Stimulated activated CD4-positive, alpha-beta T cell treated with anti-CD3 and anti-CD28 coated beads, Interleukin-12 subunit alpha, Interleukin-12 subunit beta, amount 100 ng/mL, for 4 hours (primary cell): ENCODE measurements at regions not wholly inside any gene's neighbourhood (a gene's known extent, or its start where the extent isn't known, plus 50 kb on each side); places are given as distances from the start of the nearest gene placed in this dataset.
"Not testable (repeated sequence)": the region's sequence is repeated elsewhere in the genome, so short reads cannot be mapped to it uniquely, and the experiment has no call there.

Experiments used
- DNase-seq: peaks from one replicate; pipeline ENCODE4 v3.0.0-alpha.2; 2020

DNA sequence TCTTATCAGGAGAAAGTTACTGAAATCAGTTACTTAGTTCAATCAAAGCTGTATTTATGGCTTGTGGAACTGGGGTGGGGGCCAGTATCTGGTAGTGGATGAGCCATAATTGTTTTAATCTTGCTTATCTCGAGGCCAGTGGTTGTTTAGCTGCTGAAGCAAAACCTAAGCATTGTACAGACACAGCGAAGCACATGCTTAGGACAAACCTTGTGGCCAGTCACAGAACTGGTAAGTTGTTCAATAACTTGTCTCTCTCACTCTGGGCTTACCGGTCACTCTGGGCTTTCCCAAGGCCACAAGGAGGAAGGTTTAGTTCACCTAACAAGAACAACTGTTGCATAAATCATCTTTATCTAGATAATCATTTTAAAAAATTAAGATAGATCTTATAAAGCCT lies 296.6 kb upstream of the NETO1 start:
- DNase-seq = no peak

DNA sequence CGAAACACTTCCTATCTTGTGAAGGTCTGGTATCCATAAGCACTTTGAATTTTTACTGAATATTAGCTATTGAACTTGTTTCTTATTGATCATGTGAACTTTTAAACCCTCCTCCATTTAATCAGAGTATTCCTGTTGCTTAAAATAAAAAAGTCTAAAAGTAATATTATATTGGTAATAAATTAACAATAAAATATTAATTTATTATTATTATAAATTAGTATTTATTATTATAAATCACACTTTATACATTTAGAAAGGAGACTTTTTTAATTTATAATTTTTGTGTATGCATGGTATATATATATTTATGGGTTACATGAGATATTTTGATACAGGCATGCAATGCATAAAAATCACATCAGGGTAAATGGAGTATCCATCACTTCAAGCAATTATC lies 295.4 kb upstream of the NETO1 start:
- DNase-seq = no peak

DNA sequence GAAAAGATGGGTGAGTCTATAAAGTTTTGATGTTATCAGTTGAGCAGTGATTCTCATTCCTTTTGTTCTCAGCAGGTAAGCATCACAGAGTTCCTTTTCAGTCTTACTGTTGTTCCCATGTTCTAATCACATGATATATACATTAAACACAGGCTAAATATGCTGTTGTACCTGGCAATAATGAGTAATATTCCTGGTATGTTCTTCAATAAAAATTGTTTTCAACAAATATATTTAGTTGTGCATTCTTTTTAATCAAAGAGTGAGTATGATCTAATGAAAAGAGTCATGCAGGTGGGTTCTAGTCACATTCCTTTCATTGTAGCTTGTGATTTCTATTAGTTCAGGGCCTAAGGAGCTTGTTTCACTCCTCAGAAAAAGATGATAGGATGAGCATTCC lies 288.3 kb upstream of the NETO1 start:
- no peak for DNase-seq

GRCh38 chr18:73153271-73153670 lies 285.5 kb upstream of the NETO1 start:
- no peak for DNase-seq

DNA sequence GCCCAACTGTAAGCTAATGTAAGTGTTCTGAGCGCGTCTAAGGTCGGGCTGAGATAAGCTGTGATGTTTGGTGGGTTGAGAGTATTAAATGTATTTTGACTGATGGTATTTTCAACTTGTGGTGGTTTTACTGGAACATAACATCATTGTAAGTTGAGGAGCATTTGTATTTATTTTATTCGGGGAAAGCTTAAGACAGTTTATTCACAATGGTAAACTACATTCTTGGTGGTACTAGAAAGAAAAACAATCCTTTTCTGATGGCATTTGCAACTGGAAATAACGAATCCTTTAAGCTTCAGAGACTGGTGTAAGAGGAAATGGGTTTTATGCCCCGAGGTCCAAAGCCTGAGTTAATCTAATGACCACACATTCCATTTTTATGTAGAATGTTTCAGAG lies 283.3 kb upstream of the NETO1 start:
- DNase-seq = no peak

- no peak for DNase-seq
These were observed 282.4 kb upstream of the NETO1 start for GRCh38 chr18:73150199-73150598.

DNA sequence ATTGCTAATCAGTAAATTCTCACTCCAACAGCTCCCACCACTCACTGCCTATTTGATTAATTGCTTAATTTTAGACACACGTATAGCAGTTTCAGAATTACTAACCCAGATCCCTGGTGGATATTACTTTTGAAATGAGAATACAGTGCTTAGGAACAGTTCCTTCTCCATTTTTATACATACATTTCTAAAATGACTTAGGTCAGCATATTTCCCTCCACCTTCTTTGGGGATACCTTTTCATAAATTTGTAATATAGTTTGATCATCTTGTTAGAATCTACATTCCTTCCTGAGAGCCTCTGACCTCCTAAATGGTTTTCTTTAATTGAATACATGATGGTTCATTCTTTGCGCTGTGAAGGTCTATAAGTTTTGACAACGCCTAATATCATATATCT lies 279.8 kb upstream of the NETO1 start:
- DNase-seq = no peak

DNA sequence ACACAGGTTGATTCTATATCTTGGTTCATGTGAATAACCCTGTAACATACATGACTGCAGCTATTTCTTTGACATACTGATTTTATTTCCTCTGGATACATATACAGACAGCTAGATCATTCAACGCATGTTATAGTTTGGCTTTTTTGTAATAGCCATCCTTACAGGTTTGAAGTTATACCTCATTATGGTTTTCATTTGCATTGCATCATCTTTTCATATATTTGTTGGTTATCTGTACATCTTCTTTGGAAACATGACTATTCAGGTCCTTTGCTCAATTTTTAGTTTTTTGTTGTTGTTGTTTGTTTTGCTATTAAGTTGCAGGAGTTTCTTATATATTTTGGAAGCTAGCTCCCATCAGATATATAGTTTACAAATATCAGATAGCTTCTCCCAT lies 276.2 kb upstream of the NETO1 start:
- DNase-seq = no peak

DNA sequence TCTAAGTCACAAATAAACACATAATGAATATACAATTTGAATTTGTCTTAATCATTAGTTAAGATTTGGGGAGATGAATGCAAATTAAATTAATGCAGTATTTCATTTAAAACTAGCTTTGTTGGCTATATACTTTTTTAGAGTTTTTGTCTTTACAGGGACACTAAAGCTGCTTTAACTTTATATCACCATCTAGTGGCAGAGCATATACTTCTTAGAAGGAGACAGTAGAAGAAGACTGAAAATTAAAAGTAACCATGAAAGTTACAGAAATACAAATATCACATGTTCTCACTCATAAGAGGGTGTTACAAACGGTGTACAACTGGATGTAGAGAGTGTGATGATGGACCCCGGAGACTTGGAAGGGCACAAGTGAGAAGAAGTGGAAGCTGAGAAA lies 268.3 kb upstream of the NETO1 start:
- DNase-seq = no peak

DNA sequence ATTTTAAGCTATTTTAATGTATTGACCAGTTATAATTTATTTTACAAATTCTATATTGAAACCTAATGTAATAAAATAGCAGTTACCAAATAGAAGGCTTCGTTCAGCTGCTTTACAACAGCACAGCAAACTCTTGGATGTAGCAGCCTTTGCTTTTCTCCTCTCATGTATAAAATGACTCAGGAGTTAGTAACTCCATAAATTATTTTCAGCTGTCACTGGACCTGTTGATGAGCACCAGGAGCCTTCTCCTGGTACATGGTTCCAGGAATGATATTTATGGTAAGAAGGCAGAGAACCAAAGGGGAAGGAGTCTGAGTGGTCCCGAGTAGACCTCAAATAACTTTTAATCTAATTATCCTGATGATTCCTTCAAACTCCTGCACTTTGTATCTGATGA lies 256.4 kb upstream of the NETO1 start:
- no peak for DNase-seq

GRCh38 chr18:73121207-73121606 lies 253.4 kb upstream of the NETO1 start:
- DNase-seq = no peak

DNA sequence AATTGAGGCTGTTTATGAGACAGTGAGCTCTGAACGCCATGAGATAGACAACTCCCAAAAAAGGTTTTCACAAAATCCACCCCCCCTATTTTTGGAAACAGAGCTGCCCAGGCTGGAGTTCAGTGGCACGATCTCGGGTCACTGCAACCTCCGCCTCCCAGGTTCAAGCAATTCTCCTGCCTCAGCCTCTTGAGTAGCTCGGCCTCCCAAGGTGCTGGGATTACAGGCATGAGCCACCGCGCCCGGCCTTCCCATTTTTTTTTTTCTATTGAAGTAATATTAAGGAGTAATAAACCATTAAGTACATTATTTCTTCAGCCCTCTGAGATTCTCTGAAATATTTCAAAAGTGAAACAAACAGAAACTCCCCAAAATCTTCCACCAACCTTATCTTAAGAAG lies 252.8 kb upstream of the NETO1 start:
- DNase-seq = no peak

DNA sequence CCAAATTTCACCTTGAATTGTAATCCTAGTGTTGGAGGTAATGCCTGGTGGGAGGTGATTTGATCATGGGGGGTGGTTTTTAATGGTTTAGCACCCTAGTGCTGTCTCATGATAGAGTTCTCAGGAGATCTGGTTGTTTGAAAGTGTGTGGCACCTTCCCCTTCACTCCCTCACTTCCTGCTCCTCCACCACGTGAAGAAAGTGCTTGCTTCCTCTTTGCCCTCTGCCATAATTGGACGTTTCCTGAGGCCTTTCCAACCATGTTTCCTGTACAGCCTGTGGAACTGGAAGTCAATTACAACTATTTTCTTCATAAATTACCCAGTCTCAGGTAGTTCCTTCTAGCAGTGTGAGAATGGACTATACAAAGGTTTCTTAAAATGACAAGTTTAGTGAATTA lies 251.8 kb upstream of the NETO1 start:
- no peak for DNase-seq

DNA sequence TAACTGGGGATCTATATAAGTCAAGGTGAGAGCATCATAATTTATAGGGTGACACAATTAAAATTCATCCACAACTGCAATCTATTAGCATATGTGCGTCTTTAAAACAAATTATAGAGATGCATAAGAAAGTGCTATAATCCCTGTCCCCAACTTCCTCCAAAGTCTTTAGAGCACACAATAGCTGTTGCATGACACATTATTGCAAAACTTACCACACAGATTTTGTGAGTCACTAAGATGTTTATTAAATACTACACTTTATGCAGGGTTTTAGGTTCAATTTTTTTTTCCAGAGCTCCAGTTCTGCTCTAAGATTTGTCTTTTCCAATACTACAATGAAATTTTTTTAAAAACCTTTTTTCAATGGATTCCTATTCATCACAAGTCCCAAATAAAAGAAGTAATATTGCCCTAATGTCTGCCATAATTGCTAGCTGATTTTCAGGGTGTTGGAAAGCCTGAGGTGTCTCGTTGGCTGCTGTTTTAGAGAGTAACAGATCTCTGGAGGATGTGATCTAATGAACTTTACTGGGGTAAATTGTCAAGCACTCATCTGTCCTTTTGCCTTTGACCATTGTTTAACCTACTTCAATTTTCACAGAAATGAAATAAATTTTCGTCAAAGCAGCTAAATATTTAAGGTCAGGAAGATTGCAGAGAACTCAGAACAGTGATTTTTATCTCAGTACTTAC lies 250.5 kb upstream of the NETO1 start:
- no peak for DNase-seq

DNA sequence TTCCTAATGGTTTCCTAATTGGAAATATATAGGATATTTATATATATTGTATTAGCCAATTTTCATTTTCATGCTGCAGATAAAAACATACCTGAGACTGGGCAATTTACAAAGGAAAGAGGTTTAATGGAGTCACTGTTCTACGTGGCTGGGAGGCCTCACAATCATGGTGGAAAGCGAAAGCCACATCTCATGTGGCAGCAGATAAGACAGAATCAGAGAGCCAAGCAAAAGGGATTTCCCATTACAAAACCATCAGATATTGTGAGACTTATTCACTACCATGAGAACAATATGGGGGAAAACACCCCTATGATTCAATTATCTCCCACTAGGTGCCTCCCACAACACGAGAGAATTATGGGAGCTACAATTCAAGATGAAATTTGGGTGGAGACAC lies 242.5 kb upstream of the NETO1 start:
- no peak for DNase-seq

DNA sequence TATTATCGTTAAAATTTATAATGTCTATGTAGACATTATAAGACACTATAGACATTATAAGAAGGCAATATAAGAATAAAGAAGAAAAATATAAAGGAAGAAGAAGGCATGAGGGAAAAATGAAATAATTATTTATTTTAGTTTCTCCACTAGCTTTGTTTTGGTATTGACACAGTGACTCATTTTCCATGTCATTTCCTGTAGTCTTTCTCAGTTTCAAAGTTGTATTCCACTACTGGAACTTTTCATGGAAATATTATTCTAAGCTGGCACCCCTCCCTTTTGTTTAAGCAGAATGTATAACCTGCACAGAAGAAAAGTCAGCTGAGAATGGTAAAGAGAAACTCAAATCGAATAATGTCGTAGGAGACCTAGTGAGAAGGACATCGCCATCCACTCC lies 234.2 kb upstream of the NETO1 start:
- DNase-seq = no peak

DNA sequence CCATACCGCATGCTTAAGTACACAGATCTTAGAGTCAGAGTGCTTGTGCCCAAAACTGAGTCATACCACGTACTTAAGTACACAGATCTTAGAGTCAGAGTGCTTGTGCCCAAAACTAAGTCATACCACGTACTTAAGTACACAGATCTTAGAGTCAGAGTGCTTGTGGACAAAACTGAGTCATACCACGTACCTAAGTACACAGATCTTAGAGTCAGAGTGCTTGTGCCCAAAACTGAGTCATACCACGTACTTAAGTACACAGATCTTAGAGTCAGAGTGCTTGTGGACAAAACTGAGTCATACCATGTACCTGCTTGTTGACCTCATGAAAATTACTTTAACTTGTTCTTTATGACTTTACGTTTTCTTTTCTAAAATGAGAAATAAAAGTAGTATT lies 233.7 kb upstream of the NETO1 start:
- not testable (repeated sequence) for DNase-seq

DNA sequence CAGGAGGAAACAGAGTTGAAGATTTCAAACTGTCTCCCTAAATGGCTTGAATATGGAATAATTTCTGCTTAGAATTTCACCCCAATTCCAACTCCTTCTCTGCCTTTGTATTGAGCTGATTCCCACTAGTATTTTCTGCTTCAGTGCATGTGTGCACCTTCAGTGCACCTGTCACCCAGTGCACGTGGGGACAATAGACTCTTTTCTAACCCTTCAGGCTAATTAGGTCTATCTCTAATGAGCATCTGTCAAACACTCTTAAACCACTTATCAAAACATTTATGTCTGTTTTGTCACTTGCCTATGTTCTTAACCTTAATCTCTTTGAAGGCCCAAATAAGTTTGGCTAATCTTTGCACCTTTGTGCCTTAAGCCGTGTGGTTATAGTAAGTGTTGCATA lies 232.0 kb upstream of the NETO1 start:
- no peak for DNase-seq

GRCh38 chr18:73093687-73094250 lies 226.0 kb upstream of the NETO1 start:
- no peak for DNase-seq

- DNase-seq = no peak
These were observed 220.7 kb upstream of the NETO1 start for GRCh38 chr18:73088445-73088844.

DNA sequence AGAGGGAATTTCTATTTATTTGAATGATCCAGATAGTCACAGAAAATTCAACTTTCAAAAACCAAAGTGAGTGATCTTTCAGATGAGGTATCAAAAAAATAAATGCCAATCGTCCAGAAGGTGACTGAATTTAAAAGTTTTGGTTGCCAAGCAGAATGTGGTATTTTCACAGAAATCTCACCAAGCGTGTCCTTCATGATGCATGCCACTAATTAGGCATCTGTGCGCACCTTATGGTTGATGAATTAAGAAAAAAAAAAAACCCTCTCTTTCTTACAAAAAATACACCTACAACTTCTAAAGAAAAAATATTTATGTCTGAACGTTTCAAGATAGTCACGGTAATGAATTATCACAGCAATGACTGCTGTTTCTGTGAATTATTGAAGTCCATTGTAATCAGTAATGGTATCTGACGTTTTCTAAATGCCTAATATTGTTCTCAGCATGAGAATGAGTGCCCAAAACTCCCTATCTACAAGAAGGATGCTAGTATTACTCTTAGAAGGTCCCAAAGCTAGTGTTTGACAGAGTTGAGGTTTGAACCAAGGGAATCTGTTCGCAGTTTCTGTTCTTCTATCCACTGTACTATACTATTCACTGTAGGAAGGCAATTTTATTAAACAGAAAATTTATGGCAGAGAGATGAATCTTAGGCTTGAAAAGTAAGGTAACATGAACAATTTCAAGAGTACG lies 219.6 kb upstream of the NETO1 start:
- DNase-seq = no peak

DNA sequence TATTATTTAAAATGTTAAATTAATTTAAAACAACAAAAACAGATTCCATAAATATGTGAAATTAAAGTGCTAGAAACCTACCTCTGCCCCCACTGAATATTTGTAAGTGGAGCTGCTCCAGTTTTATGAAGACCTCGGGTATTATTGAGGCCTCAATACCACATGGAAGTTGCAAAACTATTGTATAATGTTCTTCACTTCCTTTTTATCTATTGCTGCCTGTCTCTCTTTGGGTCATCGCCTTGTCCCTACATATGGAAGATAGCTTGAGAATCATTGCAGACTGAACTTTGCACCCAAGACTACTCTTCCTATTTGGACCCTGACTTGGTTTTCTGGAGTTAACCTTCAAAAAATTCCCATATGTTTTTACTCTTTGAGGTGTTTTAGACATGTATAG lies 212.1 kb upstream of the NETO1 start:
- DNase-seq = no peak

- DNase-seq = no peak
These were observed 193.0 kb upstream of the NETO1 start for GRCh38 chr18:73060666-73061288.

DNA sequence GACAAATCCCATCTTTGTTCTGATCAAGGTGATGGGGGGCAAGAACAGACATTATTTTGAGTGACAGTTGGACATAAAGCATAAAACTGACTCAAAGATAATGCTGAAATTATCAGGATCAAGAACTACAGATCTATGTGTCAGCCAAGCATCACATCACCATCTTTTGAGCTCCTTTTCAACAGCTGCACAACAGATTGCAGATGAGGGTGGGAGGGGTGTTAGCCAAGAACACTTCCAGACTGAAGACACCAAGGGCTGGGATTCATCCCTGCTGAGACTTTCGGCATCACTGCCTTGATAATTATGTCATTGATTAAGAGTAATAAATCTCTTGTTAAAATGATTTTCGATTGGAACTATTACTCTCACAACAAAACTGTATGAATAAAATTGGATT lies 191.5 kb upstream of the NETO1 start:
- no peak for DNase-seq
